ENCODE measurements at regions not wholly inside any gene's neighbourhood (a gene's known extent, or its start where the extent isn't known, plus 50 kb on each side); places are given as distances from the start of the nearest gene placed in this dataset.

GRCh38 chr14:49464885-49465284 is 121.3 kb downstream of the RPS29 start:
- no peak for DNase-seq

- no peak for DNase-seq
Measured at GRCh38 chr14:49463146-49463545, 123.0 kb downstream of the RPS29 start.

GRCh38 chr14:49461529-49462401 is 124.4 kb downstream of the RPS29 start:
- peak in 1 of 56 donors; percentile 56 for DNase-seq

GRCh38 chr14:49460662-49461061 is 125.5 kb downstream of the RPS29 start:
- no peak for DNase-seq

- no peak for DNase-seq
Measured at GRCh38 chr14:49456589-49456988, 129.6 kb downstream of the RPS29 start.

GRCh38 chr14:49451938-49452337 is 134.2 kb downstream of the RPS29 start:
- no peak for DNase-seq

- DNase-seq, result no peak
Measured at GRCh38 chr14:49449749-49450148, 136.4 kb downstream of the RPS29 start.

GRCh38 chr14:49447540-49448107 is 138.6 kb downstream of the RPS29 start:
- no peak for DNase-seq

- no peak for DNase-seq
Measured at GRCh38 chr14:49446801-49447200, 139.4 kb downstream of the RPS29 start.

GRCh38 chr14:49438256-49438770 is 147.9 kb downstream of the RPS29 start:
- no peak for DNase-seq

- DNase-seq, result no peak
Measured at GRCh38 chr14:49428076-49428475, 158.1 kb downstream of the RPS29 start.

- no peak for DNase-seq
Measured at GRCh38 chr14:49427117-49427516, 159.1 kb downstream of the RPS29 start.

GRCh38 chr14:49425921-49426320 is 160.3 kb downstream of the RPS29 start:
- no peak for DNase-seq

- DNase-seq, result no peak
Measured at GRCh38 chr14:49424436-49425331, 161.5 kb downstream of the RPS29 start.

- no peak for DNase-seq
Measured at GRCh38 chr14:49420201-49420600, 166.0 kb downstream of the RPS29 start.

- DNase-seq, result no peak
Measured at GRCh38 chr14:49418789-49419188, 167.4 kb downstream of the RPS29 start.

- no peak for DNase-seq
Measured at GRCh38 chr14:49417790-49418189, 168.4 kb downstream of the RPS29 start.

- no peak for DNase-seq
Measured at GRCh38 chr14:49408187-49408933, 177.8 kb downstream of the RPS29 start.

GRCh38 chr14:49405291-49405690 is 180.9 kb downstream of the RPS29 start:
- no peak for DNase-seq

- DNase-seq, result no peak
Measured at GRCh38 chr14:49401373-49401772, 184.8 kb downstream of the RPS29 start.

- no peak for DNase-seq
Measured at GRCh38 chr14:49396801-49397200, 189.4 kb downstream of the RPS29 start.

All from amygdala (tissue), 56 donors.